Stimulated activated CD4-positive, alpha-beta T cell treated with anti-CD3 and anti-CD28 coated beads, Interleukin-1b, Interleukin-23, amount 100 ng/mL, for 1 hour (primary cell): ENCODE measurements at regions not wholly inside any gene's neighbourhood (a gene's known extent, or its start where the extent isn't known, plus 50 kb on each side); places are given as distances from the start of the nearest gene placed in this dataset.
"Not testable (repeated sequence)": the region's sequence is repeated elsewhere in the genome, so short reads cannot be mapped to it uniquely, and the experiment has no call there.

ENCODE experiments used
- DNase-seq, 2 donors: peaks; one replicate each; pipeline ENCODE4 v3.0.0-alpha.2; 2020; ENCODE audit warnings: low read depth in 2 of 2

DNA sequence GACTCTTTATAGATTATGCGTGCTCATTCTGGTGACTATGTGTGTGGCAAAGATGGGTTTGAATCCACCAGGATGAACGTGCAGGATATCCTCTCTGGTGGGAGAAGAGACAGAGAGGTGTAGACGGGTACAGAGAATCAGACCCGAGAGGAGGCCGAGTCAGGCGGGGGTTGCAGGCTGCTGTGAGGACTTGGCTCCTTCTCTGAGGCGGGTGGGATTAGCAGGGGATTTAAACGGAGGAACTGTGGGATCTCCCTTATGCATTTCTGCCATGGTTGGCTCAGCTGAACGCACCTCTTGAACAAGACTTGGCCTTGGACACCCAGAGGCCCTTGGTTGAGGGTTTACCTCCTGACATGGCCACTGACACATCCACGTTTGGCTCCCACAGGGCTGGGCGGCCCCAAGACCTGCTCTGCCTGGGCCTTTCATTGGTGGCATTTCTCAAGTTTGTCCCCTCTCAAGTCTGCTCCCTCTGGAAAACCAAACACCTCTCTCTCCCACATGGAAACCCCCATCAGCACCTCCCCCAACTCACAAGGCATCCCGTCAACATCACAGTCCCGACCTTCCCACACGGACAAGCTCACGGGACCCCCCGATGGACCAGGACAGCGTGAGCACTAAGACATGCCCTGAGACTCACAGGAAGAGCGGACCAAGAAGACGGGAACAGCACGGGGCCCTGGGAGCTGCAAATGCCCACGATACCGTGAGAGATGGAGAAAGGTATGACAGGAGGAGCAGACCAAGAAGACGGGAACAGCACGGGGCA lies 158.3 kb downstream of the RTP5 start:
- no peak for DNase-seq

DNA sequence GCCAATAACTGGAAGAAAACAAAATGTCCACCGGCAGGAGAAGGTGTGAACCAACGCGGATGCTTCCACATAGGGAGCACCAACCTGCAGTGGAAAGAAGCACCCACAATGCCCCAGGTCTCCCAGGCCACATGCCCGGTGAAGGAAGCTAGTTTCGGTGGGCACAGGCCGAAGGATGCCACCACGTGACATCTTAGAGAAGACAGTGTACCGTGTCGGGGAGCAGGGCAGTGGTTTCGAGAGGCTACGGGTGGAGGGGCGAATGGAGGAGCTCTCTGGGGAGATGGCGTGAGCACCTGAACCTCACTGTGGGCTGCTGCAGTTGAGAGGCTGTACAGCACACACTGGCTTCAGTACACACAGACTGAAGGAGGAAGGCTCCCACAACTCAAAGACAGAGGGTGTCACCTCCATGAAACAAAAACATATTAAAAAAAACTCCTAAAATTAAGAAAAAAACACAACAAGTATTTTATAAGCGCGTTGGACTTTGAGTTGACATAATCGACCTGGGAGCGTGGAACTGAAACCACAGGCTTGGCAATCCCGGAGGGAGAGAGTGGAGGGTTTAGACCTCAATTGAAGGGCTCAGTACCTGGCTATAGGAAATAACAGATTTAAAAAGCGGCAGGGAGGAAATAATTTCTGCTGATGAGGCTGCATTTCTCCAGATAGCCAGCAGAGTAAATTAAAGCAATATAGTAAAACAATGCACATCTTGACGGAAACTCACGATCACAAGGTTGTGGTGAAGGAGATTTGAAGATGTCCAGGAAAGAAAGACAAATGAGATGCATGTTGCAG lies 160.1 kb downstream of the RTP5 start:
- no peak for DNase-seq

DNA sequence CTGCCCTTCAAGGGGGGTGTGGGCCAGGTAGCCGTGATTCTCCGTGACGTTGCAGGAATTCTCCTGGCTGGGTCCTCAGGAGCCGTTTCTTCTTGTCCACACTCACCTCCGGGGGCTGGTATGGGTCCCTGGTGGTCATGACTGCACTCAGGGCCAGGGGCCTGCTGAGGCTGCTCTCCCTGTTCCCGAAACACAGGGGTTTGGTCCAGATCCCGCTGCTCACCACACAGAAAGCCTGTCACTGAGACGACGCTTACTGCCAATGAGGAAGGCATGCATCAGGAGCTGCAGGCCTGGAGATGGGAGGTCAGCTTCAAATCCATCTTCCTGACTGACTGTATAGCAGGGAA lies 160.7 kb downstream of the RTP5 start:
- no peak for DNase-seq

DNA sequence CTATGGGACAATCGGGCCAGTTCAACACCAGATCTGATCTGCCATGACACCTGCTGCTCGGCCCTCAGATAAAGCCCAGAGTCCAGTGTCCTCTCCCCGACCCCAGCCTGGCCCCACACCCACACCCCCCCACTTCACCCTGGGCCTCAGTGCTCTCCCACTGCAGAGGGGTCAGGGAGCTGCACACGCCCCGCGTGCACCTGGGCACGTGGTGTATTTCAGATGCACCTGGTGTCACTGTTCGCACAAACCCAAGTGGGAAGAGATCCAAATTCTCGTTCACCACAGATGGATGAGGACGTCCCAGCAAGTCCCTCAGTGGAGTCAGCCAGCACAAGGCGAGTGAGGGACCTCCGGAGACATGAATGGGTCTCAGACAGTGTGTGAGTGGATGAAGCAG lies 161.3 kb downstream of the RTP5 start:
- no peak for DNase-seq

DNA sequence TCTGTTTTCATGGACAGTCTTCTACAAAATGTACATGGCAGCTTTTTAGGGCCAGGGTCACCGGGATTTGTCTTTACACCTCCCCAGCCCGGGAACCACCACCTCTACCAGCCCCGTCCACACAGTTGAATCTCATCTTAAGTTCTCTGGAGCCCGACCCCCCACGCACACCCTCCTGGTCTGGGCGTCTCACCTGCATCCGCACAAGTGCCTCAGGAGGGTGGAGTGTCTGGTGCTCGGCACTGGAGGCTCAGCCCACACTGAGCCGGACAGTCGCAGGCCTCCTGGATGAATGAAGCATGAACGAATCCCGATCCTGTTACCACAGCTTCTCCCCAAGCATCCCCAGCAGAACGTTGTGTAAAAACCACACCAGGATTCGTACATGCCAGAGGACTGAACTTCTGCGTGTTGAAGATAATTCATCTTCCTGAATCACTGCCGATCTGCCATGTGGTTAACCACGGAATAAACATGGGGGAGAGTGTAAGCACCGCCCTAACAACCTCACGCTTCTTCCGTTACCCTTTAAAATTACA lies 162.0 kb downstream of the RTP5 start:
- DNase-seq: peak in 1 of 2 donors; percentile 18

DNA sequence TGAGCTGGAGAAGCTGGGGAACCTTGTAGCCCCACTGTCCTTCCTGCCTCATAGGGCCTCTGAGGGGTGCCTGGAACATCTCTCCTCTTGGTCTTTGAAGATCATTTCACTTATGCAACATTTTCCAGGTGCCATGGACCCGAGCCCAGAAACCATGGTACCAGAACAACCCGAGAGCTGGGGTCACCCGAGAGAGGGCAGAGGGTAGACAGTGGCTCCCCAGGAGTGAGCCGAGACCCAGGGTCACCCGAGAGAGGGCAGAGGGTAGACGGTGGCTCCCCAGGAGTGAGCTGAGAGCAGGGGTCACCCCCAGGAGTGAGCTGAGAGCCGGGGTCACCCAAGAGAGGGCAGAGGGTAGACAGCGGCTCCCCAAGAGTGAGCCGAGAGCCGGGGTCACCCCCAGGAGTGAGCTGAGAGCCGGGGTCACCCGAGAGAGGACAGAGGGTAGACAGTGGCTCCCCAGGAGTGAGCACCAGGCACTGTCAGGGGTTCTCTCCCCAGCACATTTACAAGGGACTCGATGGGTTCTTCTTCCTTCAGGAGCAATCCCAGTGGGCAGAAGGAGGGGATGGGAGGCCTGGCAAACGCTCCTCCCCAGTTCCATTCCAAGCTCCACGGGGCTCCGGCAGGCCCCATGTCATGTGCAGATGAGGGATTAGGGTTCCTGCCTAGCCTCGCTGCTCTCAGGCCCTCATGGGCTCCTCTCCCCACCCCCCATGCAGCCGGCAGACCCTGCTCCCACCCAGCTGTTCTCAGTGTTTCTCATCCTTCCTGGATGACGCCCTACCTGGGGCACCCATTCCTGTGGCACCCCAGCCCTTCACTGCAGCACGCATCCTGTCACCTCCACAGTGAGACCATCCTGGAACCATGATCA lies 163.5 kb downstream of the RTP5 start:
- DNase-seq: no peak

DNA sequence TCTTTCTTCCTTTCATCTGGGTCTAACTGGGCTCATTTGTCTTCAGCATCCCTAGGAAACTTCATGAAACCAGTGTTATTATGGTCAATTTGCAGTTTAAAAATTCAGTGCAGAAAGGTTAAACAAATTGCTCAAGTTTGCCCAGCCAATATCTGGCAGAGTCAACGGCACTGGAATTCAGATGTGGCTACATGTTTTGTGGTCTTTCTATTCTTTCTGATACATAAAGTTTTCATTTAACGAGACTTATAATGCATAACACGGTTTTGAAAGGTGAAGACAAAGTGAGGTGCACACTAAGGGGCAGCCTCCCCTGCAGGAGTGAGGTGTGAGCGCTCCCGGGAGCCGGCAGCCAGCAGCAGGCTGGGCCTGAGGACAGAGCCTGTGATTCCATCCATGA lies 164.6 kb downstream of the RTP5 start:
- no peak for DNase-seq

DNA sequence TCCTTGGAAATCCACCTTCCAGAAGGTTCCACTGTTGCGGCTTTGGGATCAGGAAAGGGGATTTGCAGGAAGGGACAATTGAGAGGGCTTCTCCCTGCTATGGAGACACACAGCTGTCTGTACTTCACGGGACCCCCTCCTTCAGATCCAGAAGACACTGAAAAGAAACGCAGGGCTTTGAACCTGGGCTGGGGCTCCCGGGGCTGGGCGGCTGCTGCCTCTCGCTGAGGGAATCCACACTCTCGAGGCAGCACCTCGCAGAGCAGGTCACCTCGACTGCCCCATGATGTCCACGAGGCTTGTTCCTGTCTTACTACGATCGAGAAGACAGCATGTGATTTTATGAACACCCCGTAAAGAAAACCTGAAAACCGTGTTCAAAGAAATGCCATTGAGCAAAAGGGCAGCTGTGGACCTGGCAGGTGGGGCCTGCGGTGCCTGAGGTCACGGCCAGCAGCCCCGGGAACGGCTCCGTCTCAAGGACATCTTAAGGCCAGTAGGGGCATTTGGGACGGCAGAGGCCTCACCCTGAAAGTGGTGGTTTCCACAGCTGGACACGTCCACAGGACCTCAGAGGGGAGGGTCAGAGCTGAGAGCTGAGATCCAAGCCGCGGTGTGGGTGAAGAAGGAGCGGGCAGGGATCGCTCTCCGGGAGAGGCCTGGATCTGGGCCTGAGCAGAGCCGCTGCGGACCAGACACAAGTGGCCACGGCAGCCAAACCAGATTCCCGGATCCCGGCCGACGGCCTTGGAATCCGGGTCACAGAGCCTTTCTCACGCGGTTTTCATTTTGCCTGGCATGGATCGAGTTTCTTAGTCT lies 165.7 kb downstream of the RTP5 start:
- DNase-seq: no peak

DNA sequence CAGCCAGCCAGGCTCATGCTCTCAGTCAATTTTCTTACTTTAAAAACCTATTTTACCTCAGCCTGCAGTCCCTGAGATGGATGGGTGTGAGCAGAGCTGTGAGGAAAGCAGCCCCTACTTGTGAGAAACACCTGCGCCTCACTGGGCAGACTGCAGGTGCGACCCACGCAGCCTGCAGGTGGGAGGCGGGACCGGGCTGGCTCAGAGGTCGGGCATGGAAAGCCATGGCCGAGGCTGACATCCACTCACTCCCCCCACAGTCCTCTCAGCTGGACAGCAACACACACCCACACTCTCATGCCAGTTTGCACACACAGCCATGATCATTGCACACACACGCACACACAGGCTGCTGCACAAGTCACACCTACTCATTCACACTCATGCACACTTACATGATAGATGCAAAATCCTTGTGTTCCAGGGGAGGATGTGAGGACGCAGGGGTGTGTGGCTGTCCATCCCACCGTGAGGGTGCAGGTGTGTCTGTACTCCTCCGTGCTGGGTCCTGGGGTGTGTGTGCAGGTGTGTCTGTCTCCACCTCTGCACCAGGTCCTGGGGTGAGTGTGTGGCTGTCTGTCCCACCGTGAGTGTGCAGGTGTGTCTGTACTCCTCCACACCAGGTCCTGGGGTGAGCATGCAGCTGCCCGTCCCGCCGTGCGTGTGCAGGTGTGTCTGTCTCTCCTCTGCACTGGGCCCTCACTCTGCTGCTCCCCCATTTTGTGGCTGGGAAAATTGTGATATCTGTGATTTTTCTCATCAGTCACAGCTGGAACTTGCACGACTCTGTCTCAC lies 166.5 kb downstream of the RTP5 start:
- no peak for DNase-seq

DNA sequence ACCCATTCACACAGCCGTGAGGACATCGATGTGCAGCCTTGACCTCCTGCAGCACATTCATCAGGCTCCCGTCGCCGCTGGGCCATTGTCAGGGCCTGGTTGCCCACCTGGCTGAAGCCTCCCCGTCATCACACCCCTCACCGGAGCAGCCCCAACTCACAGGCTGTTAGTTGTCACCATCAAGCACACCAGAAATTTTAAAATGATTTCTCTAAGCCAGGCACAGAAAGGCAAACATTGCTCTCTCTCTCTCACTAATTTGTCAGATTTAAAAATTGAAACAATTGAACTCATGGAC lies 167.1 kb downstream of the RTP5 start:
- DNase-seq: no peak

DNA sequence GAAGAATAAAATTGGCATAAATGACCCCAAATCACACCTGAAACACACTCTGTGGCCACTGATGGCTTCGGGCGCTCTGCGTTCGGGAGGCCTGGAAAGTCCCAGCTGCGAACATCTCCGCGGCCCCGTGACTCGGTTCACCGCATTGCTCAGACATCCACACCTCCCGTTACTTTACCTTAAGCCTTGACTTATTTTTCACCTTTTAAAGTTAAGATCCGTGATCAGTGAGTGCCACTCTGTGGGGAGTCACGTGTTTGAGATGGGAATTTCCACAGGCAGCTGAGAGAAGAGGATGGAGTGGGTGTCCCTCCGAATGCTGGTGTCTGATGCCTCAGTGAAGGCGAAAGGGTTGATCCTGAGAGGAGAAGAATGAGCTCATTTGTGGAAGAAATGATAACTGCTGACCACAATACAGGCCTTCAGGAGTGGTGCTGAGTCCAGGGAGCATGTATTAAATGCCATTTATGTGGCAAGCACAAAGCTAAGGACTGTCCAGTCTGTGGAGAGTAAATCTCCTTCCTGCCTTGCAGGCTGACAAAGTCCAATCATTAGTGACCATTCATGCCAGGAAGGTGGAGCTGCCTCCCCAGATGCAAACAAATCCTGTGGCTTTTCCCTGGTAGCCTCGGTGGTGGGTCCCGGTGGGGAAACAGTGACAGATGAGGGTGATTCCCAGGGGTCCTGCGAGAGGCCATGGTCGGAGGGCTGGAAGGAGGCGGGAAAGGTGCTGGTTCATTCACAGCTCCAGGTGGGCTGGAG lies 168.8 kb downstream of the RTP5 start:
- DNase-seq: no peak

DNA sequence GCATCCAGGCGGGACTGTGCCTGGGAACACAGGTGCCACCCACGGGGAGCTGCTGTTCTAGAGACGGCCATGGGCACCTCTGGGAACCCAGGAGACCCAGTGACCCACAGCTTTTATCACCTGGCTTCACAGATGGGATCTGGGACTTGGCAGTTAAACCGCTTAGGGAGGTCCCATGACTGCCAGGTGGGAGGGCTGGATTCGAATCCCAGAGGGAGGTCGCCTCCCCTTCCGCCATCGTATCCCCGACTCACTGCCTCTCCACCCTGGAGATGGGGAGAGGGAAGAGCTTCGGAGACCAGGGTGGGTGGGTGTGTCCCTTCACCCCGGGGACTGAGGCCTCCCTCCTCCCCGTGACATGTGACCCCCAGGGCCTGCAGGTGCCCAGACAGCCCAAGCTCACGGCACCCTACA lies 169.4 kb downstream of the RTP5 start:
- no peak for DNase-seq

DNA sequence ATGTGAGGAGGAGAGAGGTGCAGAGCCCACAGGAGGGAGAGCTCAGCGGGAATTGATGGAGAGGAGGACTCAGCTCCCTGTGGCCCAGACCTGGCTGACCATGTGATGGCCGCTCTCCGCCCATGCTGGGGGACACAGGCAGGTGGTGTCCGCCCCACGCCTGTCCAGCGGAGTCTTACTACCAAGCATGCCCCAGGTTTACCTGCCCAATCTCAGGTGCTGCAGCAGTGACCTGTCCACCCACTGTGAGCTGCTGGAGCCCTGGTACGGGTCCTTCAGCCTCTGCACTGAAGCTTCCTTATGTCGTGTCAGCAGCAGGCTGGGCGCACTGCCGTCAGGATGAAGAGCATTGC lies 170.8 kb downstream of the RTP5 start:
- no peak for DNase-seq

DNA sequence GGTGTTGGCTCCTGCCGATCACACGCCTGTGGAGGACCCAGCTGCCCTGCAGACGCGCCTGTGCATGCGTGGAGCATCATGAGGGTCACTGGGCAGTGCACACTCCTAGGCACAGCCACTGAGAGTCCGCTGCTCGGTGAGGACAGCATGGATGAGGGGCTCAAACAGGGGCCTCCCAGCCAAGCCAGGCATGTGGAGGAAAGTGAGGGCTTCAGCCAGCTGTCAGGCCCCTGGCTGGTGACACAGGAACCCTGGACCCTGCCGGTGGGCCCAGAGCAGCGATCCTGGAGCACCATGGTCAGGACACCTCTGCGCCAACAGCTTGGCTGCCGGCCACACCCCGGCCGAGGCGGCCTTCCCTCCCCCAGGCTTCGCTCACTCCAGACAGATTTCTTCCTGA lies 171.2 kb downstream of the RTP5 start:
- DNase-seq: no peak

DNA sequence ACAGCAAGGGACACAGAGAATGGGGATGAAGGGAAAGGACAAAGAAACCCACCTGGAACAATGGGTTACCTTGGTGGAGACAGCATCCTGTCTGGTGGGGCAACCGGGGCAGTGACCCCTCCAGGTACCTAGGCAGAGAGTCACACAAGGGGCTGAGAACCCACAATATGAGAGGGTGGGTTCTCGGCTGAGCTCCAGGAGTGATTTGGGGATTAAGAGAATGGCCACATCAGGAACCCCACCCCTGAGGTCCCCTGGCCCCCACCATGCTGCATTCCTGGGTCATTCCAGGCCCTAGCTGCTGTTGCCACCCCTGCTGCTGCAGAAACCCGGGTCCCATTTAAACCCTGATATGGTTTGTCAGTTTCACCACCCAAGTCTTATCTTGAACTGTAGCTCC lies 172.3 kb downstream of the RTP5 start:
- DNase-seq: no peak

DNA sequence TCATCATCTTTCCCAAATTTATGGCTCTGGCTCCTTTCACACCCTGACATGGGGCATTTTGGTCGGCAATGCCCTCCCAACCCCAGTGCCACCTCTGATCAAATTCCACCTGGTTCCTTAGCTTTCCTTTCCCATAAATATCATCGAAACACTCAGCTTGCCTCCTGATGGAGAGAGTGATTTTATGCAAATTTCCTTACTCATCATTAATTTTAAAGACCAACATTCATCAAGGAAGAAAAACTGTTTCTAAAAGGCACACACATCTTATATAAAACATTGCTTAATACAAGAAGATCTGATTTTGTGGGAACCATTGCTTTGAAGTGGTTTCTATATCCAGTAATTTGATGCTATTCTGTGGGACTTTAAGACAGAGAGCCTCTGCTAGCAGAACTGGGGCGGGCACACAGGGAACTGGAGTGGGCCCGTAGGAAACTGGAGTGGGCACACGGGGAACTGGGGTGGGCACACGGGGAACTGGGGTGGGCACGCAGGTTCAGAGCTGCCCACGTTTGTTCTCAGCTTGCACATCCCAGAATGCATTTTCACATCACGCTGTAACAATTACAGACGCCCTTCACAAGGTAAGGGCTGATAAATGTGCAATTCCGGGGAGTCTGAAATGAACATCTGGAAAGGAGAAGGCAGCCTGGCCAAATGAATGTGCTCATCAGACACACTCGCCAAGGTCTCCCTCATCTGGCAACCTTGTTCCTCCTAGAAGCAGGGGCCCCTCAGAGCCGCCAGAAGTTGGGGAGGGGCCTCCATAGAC lies 174.2 kb downstream of the RTP5 start:
- DNase-seq: no peak

DNA sequence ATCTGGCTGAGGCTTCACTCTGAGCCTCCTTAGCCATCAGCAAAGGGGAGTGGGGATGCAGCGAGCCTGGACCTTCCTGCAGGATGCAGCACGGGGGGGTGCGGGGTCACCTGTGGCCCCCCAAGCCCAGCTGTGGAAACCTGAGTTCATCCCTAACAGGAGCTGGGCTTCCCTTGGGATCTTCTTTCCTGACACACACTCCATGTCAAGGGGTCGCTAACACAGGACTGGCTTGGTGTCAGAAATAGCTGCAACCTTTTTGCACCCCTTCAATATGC lies 174.7 kb downstream of the RTP5 start:
- no peak for DNase-seq

DNA sequence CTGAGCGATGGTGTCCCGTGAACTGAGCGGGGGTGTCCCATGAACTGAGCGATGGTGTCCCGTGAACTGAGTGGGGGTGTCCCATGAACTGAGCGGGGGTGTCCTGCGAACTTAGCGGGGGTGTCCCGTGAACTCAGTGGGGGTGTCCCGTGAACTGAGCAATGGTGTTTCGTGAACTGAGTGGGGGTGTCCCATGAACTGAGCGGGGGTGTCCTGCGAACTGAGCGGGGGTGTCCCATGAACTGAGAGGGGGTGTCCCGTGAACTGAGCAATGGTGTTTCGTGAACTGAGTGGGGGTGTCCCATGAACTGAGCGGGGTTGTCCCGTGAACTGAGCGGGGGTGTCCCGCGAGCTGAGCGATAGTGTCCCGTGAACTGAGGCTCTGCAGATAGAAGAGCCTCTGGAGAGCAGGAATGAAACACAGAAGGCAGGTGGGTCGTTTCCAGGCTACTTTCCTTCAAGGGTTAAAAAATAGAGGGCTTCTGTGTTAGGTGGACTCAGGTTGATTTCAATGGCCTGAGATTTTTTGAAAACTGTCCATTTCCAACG lies 176.1 kb downstream of the RTP5 start:
- not testable (repeated sequence) for DNase-seq

DNA sequence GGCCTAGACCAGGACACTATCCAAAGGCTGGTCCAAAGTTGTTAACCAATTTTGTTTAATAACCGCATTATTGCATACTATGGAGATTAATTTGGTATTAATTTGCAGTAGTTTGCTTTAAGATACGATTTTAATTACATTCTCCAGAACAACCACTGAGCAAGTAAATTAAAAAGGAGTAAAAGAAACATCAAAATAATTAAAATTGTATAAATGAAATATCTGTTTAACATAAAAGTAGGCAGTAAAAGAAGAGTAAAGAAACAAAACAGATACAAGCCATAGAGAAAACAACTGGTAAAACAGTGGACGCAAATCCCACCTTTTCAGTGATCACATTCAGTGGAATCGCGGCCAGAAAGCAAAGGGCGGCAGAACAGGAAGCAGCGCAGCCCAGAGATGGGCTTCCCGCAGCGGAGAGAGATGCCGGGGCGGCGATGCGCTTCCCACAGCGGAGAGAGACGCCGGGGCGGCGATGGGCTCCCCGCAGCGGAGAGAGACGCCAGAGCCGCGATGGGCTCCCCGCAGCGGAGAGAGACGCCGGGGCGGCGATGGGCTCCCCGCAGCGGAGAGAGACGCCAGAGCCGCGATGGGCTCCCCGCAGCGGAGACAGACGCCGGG lies 176.8 kb downstream of the RTP5 start:
- DNase-seq: no peak
